Cardiac muscle cell (in vitro differentiated cells and primary cell): ENCODE measurements at regions not wholly inside any gene's neighbourhood (a gene's known extent, or its start where the extent isn't known, plus 50 kb on each side); places are given as distances from the start of the nearest gene placed in this dataset.
"Not testable (repeated sequence)": the region's sequence is repeated elsewhere in the genome, so short reads cannot be mapped to it uniquely, and the experiment has no call there.

ENCODE experiments used
- DNase-seq, 2 donors: peaks; one replicate each; pipeline versions ENCODE4 v3.0.0 to v3.0.0-alpha.2; 2010 to 2017; ENCODE audit warnings: low read depth in 1 of 2, low spot score in 1 of 2
- H3K27ac ChIP-seq: fragments of 200-600 bp; sonication (generic); 2 replicates; pipeline ENCODE4 v1.5.1; 2016
- H3K27me3 ChIP-seq: fragments of 200-600 bp; sonication (generic); 2 replicates; pipeline ENCODE4 v1.6.0; 2016; ENCODE audit warnings: control low read depth
- H3K36me3 ChIP-seq: fragments of 200-600 bp; sonication (generic); 2 replicates; pipeline ENCODE4 v1.5.1; 2016; ENCODE audit warnings: control low read depth
- H3K4me1 ChIP-seq: fragments of 200-600 bp; sonication (generic); 2 replicates; pipeline ENCODE4 v1.8.1; 2017; ENCODE audit warnings: low read depth, mild to moderate bottlenecking, mixed run types
- H3K4me3 ChIP-seq: fragments of 200-600 bp; sonication (generic); 2 replicates; pipeline ENCODE4 v1.5.1; 2016; ENCODE audit warnings: mild to moderate bottlenecking
- H3K9me3 ChIP-seq: fragments of 200-600 bp; sonication (generic); 2 replicates; pipeline ENCODE4 v1.5.1; 2017; ENCODE audit warnings: low read depth, mild to moderate bottlenecking, control low read depth

DNA sequence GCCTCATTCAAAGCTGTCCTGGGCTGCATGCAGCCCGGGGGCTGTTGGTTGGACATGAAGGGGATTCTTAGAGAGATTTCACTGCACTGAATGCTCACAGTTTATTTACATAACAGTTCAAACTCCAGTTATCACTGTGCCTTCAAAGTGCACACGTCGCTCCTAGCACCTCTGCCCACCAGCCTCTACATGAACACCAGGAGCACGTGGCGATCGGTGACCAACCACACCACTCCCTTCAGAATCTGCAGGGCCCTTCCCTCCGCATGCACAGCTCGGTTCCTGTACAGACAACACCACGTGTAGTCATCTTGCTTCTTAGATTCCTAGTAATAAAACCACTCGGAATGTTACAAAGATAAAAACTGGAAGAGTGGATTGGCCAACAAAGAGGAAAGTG is 72.9 kb upstream of the GOLGA6L6 start:
- not testable (repeated sequence) for H3K27ac ChIP-seq, DNase-seq, H3K27me3 ChIP-seq, H3K36me3 ChIP-seq, H3K4me3 ChIP-seq, H3K4me1 ChIP-seq, H3K9me3 ChIP-seq

DNA sequence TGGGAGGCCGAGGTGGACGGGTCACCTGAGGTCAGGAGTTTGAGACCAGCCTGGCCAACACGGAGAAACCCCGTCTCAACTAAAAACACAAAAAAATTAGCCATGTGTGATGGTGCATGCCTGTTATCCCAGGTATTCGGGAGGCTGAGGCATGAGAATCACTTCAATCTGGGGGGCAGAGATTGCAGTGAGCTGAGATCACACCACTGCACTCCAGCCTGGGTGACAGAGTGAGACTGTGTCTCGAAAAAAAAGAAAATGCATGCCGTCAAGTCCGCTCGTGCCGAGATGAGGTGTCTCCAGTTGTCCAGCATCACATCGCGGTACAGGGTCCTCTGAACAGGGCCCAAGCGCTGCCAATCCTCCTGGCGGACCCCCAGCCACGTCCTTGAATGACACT is 71.2 kb upstream of the GOLGA6L6 start:
- not testable (repeated sequence) for H3K9me3 ChIP-seq, H3K4me1 ChIP-seq, H3K36me3 ChIP-seq, DNase-seq, H3K4me3 ChIP-seq, H3K27me3 ChIP-seq, H3K27ac ChIP-seq

DNA sequence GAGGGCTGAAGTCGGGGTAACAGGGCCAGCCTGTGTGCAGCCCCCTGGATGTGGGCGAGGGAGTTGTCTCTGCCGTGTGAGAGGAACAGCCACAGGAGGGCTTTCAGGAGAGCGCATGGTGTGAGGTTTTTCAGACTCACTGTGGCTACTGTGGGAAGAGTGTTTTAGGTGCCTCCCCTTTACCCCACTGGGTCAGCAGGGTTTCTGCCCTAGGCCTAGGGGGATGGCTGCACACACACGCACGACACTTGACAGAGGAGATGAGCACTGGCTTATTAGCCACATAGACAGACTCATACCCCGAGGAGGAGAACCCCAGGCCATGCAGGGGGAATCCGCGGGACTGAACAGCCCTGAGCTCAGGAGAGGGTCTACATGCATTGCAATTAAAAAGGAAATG is 70.8 kb upstream of the GOLGA6L6 start:
- not testable (repeated sequence) for H3K27ac ChIP-seq, H3K4me3 ChIP-seq, H3K36me3 ChIP-seq, H3K27me3 ChIP-seq, H3K9me3 ChIP-seq, H3K4me1 ChIP-seq, DNase-seq

DNA sequence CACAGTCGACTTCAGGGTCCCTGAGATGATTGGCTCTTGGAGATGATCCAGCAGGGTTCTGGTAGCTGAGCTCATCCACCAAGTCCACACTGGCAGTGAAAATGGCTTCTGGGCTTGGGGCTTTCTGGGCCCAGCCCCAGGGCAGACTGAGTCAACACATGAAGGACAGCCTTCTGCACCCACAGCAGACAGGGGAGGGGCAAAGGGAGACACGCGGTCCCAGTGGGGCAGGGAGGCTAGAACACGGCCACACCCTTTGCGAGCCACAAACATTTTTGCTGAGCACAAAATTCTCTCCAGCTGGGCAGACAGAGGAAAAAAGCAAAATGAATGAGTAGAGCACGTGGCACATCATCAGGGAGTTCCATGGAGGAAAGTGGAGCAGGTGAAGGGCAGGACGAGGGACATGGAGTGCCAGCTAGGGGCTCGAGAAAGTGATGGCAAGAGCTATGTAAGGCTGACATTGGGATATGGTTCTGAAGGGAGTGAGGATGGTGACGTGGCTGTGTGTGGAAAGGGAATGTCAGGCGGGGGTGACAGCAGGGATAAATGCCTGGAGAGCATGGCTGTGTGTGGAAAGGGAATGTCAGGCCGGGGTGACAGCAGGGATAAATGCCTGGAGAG is 70.2 kb upstream of the GOLGA6L6 start:
- not testable (repeated sequence) for H3K4me3 ChIP-seq, H3K36me3 ChIP-seq, H3K4me1 ChIP-seq, H3K27ac ChIP-seq, H3K9me3 ChIP-seq, DNase-seq, H3K27me3 ChIP-seq

DNA sequence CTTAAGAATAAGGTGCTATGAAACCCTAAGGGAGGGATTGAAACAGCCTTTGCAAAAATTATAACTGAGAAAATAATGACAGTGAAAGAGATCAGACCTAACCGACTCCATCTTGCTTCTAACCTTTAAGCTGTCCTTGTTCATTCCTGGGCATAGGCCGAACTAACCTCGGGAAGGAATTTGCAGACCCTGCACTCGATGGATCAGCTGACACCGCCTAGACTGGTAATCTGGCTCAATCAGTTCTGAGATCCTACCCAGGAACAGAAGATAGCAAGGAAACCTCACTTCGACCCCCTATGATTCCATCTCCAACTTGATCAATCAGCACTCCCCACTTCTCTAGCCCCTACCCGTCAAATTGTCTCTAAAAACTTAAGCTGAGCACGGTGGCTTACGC is 66.6 kb upstream of the GOLGA6L6 start:
- not testable (repeated sequence) for H3K27ac ChIP-seq, H3K4me1 ChIP-seq, H3K9me3 ChIP-seq, H3K27me3 ChIP-seq, H3K36me3 ChIP-seq, DNase-seq, H3K4me3 ChIP-seq

DNA sequence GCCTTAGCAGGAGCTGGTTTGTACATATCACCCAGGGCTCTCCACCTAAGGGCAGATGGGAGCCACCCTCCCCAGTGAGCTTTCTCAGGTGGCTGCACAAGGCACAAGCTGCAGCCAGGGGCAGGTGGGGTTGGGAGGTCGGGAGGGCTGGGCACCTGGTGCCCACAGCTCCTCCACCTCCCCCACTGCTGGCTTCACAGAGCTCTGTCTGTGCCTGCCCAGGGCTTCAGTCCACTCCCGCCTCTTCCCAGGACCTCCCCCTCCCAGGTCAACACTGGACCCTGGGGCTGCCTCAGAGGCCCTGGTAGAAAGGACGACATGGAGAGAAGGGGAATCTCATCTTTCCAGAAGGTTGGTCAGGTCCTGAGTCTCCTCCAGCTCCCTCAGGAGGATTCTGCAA is 55.6 kb upstream of the GOLGA6L6 start:
- not testable (repeated sequence) for H3K4me1 ChIP-seq, H3K27me3 ChIP-seq, DNase-seq, H3K4me3 ChIP-seq, H3K9me3 ChIP-seq, H3K27ac ChIP-seq, H3K36me3 ChIP-seq

DNA sequence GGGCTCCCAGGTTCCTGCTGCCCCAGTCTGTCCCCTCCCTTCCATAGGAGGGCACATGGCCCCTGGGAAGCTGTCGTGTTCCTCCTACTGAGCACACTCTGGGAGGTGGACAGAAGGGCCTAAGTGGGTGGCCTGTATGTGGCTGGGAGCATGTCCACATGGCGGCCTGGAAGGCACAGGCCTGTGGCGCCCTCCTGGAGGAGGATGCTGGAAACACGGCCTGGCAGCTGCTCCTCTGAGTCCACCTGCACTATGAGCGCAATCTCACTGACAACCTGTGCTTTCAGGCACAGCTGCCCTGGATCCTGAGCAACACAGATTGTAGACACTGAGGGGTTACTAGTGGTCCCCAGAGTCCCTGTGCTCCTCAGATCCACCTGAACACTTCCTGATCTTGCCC is 52.6 kb upstream of the GOLGA6L6 start:
- H3K4me1 ChIP-seq, H3K9me3 ChIP-seq: not testable (repeated sequence)

DNA sequence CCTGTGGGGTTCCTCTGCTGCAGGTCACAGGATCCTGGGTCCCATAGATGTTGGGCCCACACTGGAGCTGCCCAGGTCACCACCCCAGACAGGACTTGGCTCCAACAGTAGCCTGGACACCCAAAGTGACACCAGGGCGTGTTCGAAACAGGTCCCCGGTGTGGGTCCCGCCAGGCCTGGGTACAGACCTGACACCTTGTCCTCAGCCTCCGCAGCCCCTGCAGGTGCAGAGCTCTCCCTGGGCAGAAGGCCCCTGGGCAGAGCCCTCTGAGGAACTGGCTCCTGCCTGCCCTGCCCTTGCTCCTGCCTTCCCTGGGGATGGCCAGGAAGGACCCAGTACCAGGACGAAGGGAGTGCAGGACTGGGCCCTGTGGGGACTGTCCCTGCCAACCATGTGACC is 50.3 kb upstream of the GOLGA6L6 start:
- not testable (repeated sequence) for H3K27me3 ChIP-seq, DNase-seq, H3K9me3 ChIP-seq, H3K36me3 ChIP-seq, H3K27ac ChIP-seq, H3K4me1 ChIP-seq, H3K4me3 ChIP-seq

More for the DNA sequence above, 52.6 kb upstream of the GOLGA6L6 start:
- H3K36me3 ChIP-seq, H3K4me3 ChIP-seq, H3K27ac ChIP-seq, H3K27me3 ChIP-seq, DNase-seq: not testable (repeated sequence)
